Stimulated activated naive CD8-positive, alpha-beta T cell treated with anti-CD3 and anti-CD28 coated beads, Interleukin-15, amount 100 ng/mL, for 72 hours (primary cell): ENCODE measurements at regions not wholly inside any gene's neighbourhood (a gene's known extent, or its start where the extent isn't known, plus 50 kb on each side); places are given as distances from the start of the nearest gene placed in this dataset.
"Not testable (repeated sequence)": the region's sequence is repeated elsewhere in the genome, so short reads cannot be mapped to it uniquely, and the experiment has no call there.

Source experiments
- ATAC-seq: fragments of 150-1000 bp; cut with Tn5 transposase; 2 replicates; pipeline ENCODE4 v1.10.0; 2021; ENCODE audit warnings: mild to moderate bottlenecking, moderate library complexity
- DNase-seq, 2 donors: peaks; one replicate each; pipeline ENCODE4 v3.0.0; 2021 to 2022
- H3K27ac Mint-ChIP-seq, 2 donors: one replicate each; pipeline ENCODE4 v1.8.0; 2022; ENCODE audit warnings: mild to moderate bottlenecking in 2 of 2, mixed read lengths in 2 of 2, moderate library complexity in 2 of 2
- H3K27me3 Mint-ChIP-seq: one replicate; pipeline ENCODE4 v1.8.0; 2022; ENCODE audit warnings: mixed read lengths
- H3K4me1 Mint-ChIP-seq: one replicate; pipeline ENCODE4 v1.8.0; 2022; ENCODE audit warnings: mild to moderate bottlenecking, mixed read lengths
- H3K4me3 Mint-ChIP-seq, 2 donors: one replicate each; pipeline ENCODE4 v1.8.0; 2022; ENCODE audit warnings: mild to moderate bottlenecking in 2 of 2, mixed read lengths in 2 of 2, moderate library complexity in 1 of 2
- H3K9me3 Mint-ChIP-seq, 2 donors: one replicate each; pipeline ENCODE4 v1.8.0; 2022; ENCODE audit warnings: mixed read lengths in 2 of 2

DNA sequence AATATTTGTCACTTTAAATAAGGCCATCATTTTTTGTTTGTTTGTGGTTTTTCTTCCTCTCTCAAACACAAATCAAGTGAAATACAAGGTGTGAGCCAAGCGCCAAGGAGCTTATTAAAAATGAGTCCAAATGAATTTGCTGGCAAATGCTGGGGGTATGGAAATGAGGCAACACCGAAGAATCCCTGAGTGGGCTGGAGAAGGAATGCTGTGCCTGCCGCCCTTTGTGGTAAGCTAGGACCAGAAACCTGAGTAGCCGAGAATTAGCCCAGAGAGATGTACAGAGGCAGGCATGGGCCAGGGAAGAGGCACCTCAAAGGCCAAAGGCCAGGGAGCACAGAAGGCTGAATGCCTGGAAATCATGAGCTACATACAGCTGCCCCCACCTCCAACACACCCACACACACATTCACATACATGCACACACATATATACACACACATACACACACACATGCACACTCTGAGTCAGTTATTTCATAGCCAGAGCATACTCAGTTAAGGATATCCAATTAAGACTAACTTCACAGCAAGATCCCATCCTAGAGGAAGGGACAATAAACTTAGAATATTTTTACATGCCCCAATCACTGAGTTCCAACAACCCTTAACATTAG is 266.1 kb upstream of the DYNLRB2 start:
- Mint-ChIP-seq H3K27ac (no peak overlapping the region), H3K27me3 (peaks cover 26% of the 10 kb centered on the region), H3K4me3 (no peak overlapping the region), H3K4me1 (no peaks in the 10 kb centered on the region), H3K9me3 (peaks cover 6 to 11% of the 10 kb centered on the region in 2 donors)
- DNase-seq (no peak), ATAC-seq (no peak)

GRCh38 chr16:80273635-80274538 is 266.9 kb upstream of the DYNLRB2 start:
- no peak overlapping the region for H3K4me3 Mint-ChIP-seq
- H3K27me3 Mint-ChIP-seq = peaks cover 22% of the 10 kb centered on the region
- ATAC-seq (peak; percentile 73), DNase-seq (no peak)
- peak overlapping the region in 1 of 2 donors; percentile 21 for H3K27ac Mint-ChIP-seq
- H3K9me3 Mint-ChIP-seq = peaks cover 6 to 11% of the 10 kb centered on the region in 2 donors
- H3K4me1 Mint-ChIP-seq = no peaks in the 10 kb centered on the region

GRCh38 chr16:80265624-80266306 is 275.0 kb upstream of the DYNLRB2 start:
- H3K27me3 Mint-ChIP-seq = peaks cover 16% of the 10 kb centered on the region
- H3K27ac Mint-ChIP-seq = peak overlapping the region in 1 of 2 donors; percentile 59
- H3K4me1 Mint-ChIP-seq = peaks cover 5% of the 10 kb centered on the region
- ATAC-seq (no peak), DNase-seq (no peak)
- no peak overlapping the region for H3K4me3 Mint-ChIP-seq
- no peaks in the 10 kb centered on the region for H3K9me3 Mint-ChIP-seq

- Mint-ChIP-seq H3K27ac (no peak overlapping the region), H3K27me3 (peaks cover 16% of the 10 kb centered on the region), H3K4me3 (peak overlapping the region in 1 of 2 donors; percentile 16), H3K4me1 (peaks cover 5% of the 10 kb centered on the region), H3K9me3 (no peaks in the 10 kb centered on the region)
- DNase-seq (no peak), ATAC-seq (peak; percentile 60)
Observed at GRCh38 chr16:80263848-80264694, 276.7 kb upstream of the DYNLRB2 start.

- Mint-ChIP-seq H3K27me3 (peaks cover 16% of the 10 kb centered on the region), H3K9me3 (no peaks in the 10 kb centered on the region), H3K4me3 (no peak overlapping the region), H3K27ac (no peak overlapping the region), H3K4me1 (peaks cover 5% of the 10 kb centered on the region)
- no peak for ATAC-seq
- DNase-seq = no peak
Observed at GRCh38 chr16:80263181-80263823, 277.5 kb upstream of the DYNLRB2 start.

DNA sequence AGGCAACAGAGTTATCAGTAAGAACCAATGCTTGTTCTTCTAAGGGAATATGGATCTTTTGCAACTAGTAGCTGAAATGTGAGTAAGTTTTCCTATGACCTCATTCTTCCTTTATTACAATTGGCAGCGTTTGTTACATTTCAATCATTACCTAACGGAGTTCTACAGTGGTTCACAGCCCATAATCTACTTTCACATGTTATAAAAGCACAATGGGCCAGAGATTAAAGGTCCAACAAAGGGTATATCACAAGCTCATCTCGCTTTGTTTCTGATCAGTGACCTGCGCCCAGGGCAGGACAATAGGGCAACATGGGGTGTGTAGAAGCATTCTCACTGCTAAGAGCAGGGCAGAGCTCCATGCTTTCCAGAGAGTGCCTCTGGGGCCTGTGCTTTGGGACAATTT is 279.9 kb upstream of the DYNLRB2 start:
- DNase-seq (no peak), ATAC-seq (no peak)
- Mint-ChIP-seq H3K27ac (no peak overlapping the region), H3K4me3 (no peak overlapping the region), H3K4me1 (peaks cover 5% of the 10 kb centered on the region), H3K27me3 (peaks cover 8% of the 10 kb centered on the region), H3K9me3 (no peaks in the 10 kb centered on the region)

DNA sequence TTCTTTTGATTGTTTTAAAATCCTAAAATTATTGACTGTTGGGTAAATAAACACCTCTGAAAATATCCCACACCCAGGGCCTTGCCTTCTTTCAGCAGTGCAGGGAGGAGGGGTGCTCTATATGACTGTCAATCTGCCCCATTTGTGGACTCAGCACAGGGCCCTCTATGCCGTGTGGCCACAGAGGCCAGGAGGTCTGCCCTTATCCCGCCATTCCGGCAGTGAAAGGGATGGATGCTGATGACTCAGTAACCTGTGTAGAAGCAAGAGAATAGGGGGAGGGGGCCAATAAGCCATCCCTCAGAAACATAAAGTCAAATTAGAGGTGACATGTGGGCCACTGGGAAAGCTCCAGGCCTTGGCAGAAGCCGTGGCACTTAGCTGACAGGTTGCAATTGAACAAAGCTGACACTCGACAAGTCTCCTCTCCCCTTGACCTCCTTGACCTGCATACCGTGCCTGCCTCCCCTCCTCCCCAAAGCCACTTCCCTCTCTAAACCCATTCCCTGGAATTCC is 281.4 kb upstream of the DYNLRB2 start:
- Mint-ChIP-seq H3K4me1 (peaks cover 4% of the 10 kb centered on the region), H3K9me3 (no peaks in the 10 kb centered on the region), H3K27ac (no peak overlapping the region), H3K27me3 (peaks cover 6% of the 10 kb centered on the region), H3K4me3 (no peak overlapping the region)
- ATAC-seq (no peak), DNase-seq (no peak)

- ATAC-seq (no peak), DNase-seq (no peak)
- Mint-ChIP-seq H3K4me1 (no peaks in the 10 kb centered on the region), H3K27me3 (peaks cover 6% of the 10 kb centered on the region), H3K27ac (no peak overlapping the region), H3K9me3 (no peaks in the 10 kb centered on the region), H3K4me3 (no peak overlapping the region)
Observed at GRCh38 chr16:80258407-80258806, 282.4 kb upstream of the DYNLRB2 start.

- ATAC-seq (no peak), DNase-seq (no peak)
- H3K27ac Mint-ChIP-seq = no peak overlapping the region
- H3K9me3 Mint-ChIP-seq = no peaks in the 10 kb centered on the region
- H3K27me3 Mint-ChIP-seq = peaks cover 6% of the 10 kb centered on the region
- H3K4me3 Mint-ChIP-seq = no peak overlapping the region
- no peaks in the 10 kb centered on the region for H3K4me1 Mint-ChIP-seq
Observed at GRCh38 chr16:80254970-80255369, 285.8 kb upstream of the DYNLRB2 start.

DNA sequence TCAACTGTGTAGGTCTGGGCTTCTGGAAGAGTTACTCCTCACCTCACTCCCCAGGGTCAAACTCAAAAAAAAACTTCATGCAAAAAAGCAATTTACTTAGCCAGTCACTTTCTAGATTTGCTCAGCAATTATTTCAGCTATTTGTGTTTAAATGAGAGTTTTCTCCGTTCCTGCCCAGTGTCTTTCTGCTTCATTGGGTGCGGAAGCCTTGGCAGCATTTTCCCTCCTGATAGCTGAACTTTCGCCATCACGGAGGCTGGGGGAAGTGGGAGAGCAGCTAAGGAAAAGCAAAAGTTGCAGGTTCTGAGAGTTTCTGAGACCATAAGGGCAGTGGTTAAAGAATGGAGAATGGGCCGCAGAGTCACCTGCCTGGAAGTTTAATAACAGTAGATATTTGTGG is 287.1 kb upstream of the DYNLRB2 start:
- DNase-seq = no peak
- Mint-ChIP-seq H3K4me1 (no peaks in the 10 kb centered on the region), H3K27me3 (peaks cover 6% of the 10 kb centered on the region), H3K27ac (no peak overlapping the region), H3K9me3 (no peaks in the 10 kb centered on the region), H3K4me3 (no peak overlapping the region)
- no peak for ATAC-seq

DNA sequence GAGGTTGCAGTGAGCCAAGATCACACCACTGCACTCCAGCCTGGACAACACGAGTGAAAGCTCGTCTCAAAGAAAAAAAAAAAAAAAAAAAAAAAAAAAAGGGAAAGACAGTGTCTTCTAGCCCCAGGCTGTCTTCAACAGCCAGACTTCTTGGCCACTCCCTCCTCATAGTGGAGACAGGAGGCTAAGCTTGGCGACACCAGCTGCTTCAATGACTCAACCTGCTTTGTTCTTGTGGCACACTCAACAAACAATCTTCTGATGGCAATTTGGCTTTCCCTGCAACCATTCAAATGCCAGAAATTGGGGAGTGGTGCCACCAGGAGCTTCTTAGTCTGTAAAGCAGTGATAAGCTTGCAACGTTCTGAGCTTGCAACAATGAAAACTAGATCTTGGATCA is 290.4 kb upstream of the DYNLRB2 start:
- ATAC-seq (no peak), DNase-seq (no peak)
- Mint-ChIP-seq H3K27ac (no peak overlapping the region), H3K4me3 (no peak overlapping the region), H3K4me1 (no peaks in the 10 kb centered on the region), H3K27me3 (peaks cover 6% of the 10 kb centered on the region), H3K9me3 (no peaks in the 10 kb centered on the region)

DNA sequence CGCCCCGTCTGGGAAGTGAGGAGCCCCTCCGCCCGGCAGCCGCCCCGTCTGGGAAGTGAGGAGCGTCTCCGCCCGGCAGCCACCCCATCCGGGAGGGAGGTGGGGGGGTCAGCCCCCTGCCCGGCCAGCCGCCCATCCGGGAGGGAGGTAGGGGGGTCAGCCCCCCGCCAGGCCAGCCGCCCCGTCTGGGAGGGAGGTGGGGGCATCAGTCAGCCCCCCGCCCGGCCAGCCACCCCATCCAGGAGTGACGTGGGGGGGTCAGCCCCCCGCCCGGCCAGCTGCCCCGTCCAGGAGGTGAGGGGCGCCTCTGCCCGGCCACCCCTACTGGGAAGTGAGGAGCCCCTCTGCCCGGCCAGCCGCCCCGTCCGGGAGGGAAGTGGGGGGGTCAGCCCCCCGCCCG is 297.5 kb upstream of the DYNLRB2 start:
- not testable (repeated sequence) for H3K4me1 Mint-ChIP-seq, DNase-seq, H3K27ac Mint-ChIP-seq, H3K27me3 Mint-ChIP-seq, H3K4me3 Mint-ChIP-seq, ATAC-seq
- peaks cover 0 to 11% of the 10 kb centered on the region in 2 donors for H3K9me3 Mint-ChIP-seq

GRCh38 chr16:80242279-80242678 is 298.5 kb upstream of the DYNLRB2 start:
- not testable (repeated sequence) for DNase-seq, H3K27me3 Mint-ChIP-seq, H3K4me1 Mint-ChIP-seq, H3K4me3 Mint-ChIP-seq, H3K27ac Mint-ChIP-seq, ATAC-seq
- H3K9me3 Mint-ChIP-seq = peaks cover 0 to 11% of the 10 kb centered on the region in 2 donors

- DNase-seq (no peak), ATAC-seq (no peak)
- H3K4me3 Mint-ChIP-seq = no peak overlapping the region
- H3K27ac Mint-ChIP-seq = no peak overlapping the region
- H3K4me1 Mint-ChIP-seq = no peaks in the 10 kb centered on the region
- no peaks in the 10 kb centered on the region for H3K9me3 Mint-ChIP-seq
- H3K27me3 Mint-ChIP-seq = no peaks in the 10 kb centered on the region
Observed at GRCh38 chr16:80233097-80233835, 307.5 kb upstream of the DYNLRB2 start.
